Dendritic cell treated with granulocyte-macrophage colony-stimulating factor and Interleukin-4, amounts not matched to agents 40 ng/mL and 50 ng/mL, for 4 days (primary cell): ENCODE measurements at regions not wholly inside any gene's neighbourhood (a gene's known extent, or its start where the extent isn't known, plus 50 kb on each side); places are given as distances from the start of the nearest gene placed in this dataset.
"Not testable (repeated sequence)": the region's sequence is repeated elsewhere in the genome, so short reads cannot be mapped to it uniquely, and the experiment has no call there.

Experiments used
- H3K27ac Mint-ChIP-seq: one replicate; pipeline ENCODE4 v1.8.0; 2022; ENCODE audit warnings: mild to moderate bottlenecking, mixed read lengths
- H3K27me3 Mint-ChIP-seq: one replicate; pipeline ENCODE4 v1.8.0; 2022; ENCODE audit warnings: mild to moderate bottlenecking, mixed read lengths
- H3K36me3 Mint-ChIP-seq: one replicate; pipeline ENCODE4 v1.8.0; 2022; ENCODE audit warnings: low read depth, mixed read lengths
- H3K4me1 Mint-ChIP-seq: one replicate; pipeline ENCODE4 v1.8.0; 2022; ENCODE audit warnings: low read depth, mixed read lengths
- H3K4me3 Mint-ChIP-seq: one replicate; pipeline ENCODE4 v1.8.0; 2022; ENCODE audit warnings: mild to moderate bottlenecking, moderate library complexity, mixed read lengths
- H3K9me3 Mint-ChIP-seq: one replicate; pipeline ENCODE4 v1.8.0; 2022; ENCODE audit warnings: mixed read lengths
- intact Hi-C: fragments of 100-400 bp; cut with micrococcal nuclease; formaldehyde crosslinking; loops from one replicate; pipeline ENCODE4 v1.15.0; 2022

- H3K4me3 Mint-ChIP-seq: no peak overlapping the region
- no peaks in the 10 kb centered on the region for H3K27me3 Mint-ChIP-seq
- peaks cover 12% of the 10 kb centered on the region for H3K4me1 Mint-ChIP-seq
These were observed 302.4 kb upstream of the KLF4 start for GRCh38 chr9:107792006-107792405.

GRCh38 chr9:107789001-107789700 is 299.6 kb upstream of the KLF4 start:
- no peak overlapping the region for H3K4me3 Mint-ChIP-seq
- intact Hi-C loops: no loop called here
- no peaks in the 10 kb centered on the region for H3K36me3 Mint-ChIP-seq
- H3K9me3 Mint-ChIP-seq: no peaks in the 10 kb centered on the region
- H3K4me1 Mint-ChIP-seq: peaks cover 20% of the 10 kb centered on the region
- no peak overlapping the region for H3K27ac Mint-ChIP-seq
- no peaks in the 10 kb centered on the region for H3K27me3 Mint-ChIP-seq

More at GRCh38 chr9:107792006-107792405, 302.4 kb upstream of the KLF4 start:
- Mint-ChIP-seq H3K27ac (no peak overlapping the region), H3K36me3 (no peaks in the 10 kb centered on the region), H3K9me3 (peaks cover 20% of the 10 kb centered on the region)
- intact Hi-C loops: no loop called here

GRCh38 chr9:107786561-107786960 is 297.0 kb upstream of the KLF4 start:
- Mint-ChIP-seq H3K4me3 (no peak overlapping the region), H3K9me3 (no peaks in the 10 kb centered on the region), H3K27me3 (no peaks in the 10 kb centered on the region), H3K27ac (no peak overlapping the region), H3K4me1 (peaks cover 40% of the 10 kb centered on the region), H3K36me3 (no peaks in the 10 kb centered on the region)
- intact Hi-C loops: no loop called here

GRCh38 chr9:107784235-107784958 is 294.8 kb upstream of the KLF4 start:
- intact Hi-C loops: loop anchor here (5.0 kb wide), 1 partner anchor 78 kb away; no protein-coding TSS in a partner anchor
- Mint-ChIP-seq H3K4me3 (no peak overlapping the region), H3K27ac (peak overlapping the region; percentile 96), H3K4me1 (peaks cover 40% of the 10 kb centered on the region), H3K27me3 (no peaks in the 10 kb centered on the region), H3K9me3 (no peaks in the 10 kb centered on the region), H3K36me3 (no peaks in the 10 kb centered on the region)

- H3K9me3 Mint-ChIP-seq: peaks cover 8% of the 10 kb centered on the region
- intact Hi-C loops: loop anchor here (5.0 kb wide), 1 partner anchor 80 kb away; no protein-coding TSS in a partner anchor
- no peaks in the 10 kb centered on the region for H3K27me3 Mint-ChIP-seq
- no peaks in the 10 kb centered on the region for H3K36me3 Mint-ChIP-seq
- peaks cover 42% of the 10 kb centered on the region for H3K4me1 Mint-ChIP-seq
- H3K4me3 Mint-ChIP-seq: no peak overlapping the region
- H3K27ac Mint-ChIP-seq: peak overlapping the region; percentile 96
These were observed 293.2 kb upstream of the KLF4 start for GRCh38 chr9:107782789-107783188.

GRCh38 chr9:107782381-107782780 is 292.8 kb upstream of the KLF4 start:
- H3K27ac Mint-ChIP-seq: peak overlapping the region; percentile 96
- peaks cover 42% of the 10 kb centered on the region for H3K4me1 Mint-ChIP-seq
- H3K4me3 Mint-ChIP-seq: no peak overlapping the region
- H3K27me3 Mint-ChIP-seq: no peaks in the 10 kb centered on the region
- no peaks in the 10 kb centered on the region for H3K36me3 Mint-ChIP-seq
- H3K9me3 Mint-ChIP-seq: peaks cover 8% of the 10 kb centered on the region
- intact Hi-C loops: loop anchor here (5.0 kb wide), 1 partner anchor 80 kb away; no protein-coding TSS in a partner anchor

- Mint-ChIP-seq H3K27ac (no peak overlapping the region), H3K4me3 (no peak overlapping the region), H3K36me3 (no peaks in the 10 kb centered on the region), H3K27me3 (no peaks in the 10 kb centered on the region), H3K4me1 (peaks cover 42% of the 10 kb centered on the region), H3K9me3 (peaks cover 8% of the 10 kb centered on the region)
- intact Hi-C loops: loop anchor here (5.0 kb wide), 1 partner anchor 81 kb away; no protein-coding TSS in a partner anchor
These were observed 291.4 kb upstream of the KLF4 start for GRCh38 chr9:107780960-107781359.

GRCh38 chr9:107779731-107780130 is 290.2 kb upstream of the KLF4 start:
- intact Hi-C loops: loop anchor here (5.0 kb wide), 1 partner anchor 83 kb away; no protein-coding TSS in a partner anchor
- no peaks in the 10 kb centered on the region for H3K36me3 Mint-ChIP-seq
- peaks cover 40% of the 10 kb centered on the region for H3K4me1 Mint-ChIP-seq
- peaks cover 8% of the 10 kb centered on the region for H3K9me3 Mint-ChIP-seq
- peak overlapping the region; percentile 70 for H3K27ac Mint-ChIP-seq
- H3K4me3 Mint-ChIP-seq: no peak overlapping the region
- H3K27me3 Mint-ChIP-seq: no peaks in the 10 kb centered on the region

- intact Hi-C loops: no loop called here
- H3K27ac Mint-ChIP-seq: no peak overlapping the region
- H3K9me3 Mint-ChIP-seq: peaks cover 15% of the 10 kb centered on the region
- no peak overlapping the region for H3K4me3 Mint-ChIP-seq
- peaks cover 38% of the 10 kb centered on the region for H3K4me1 Mint-ChIP-seq
- H3K36me3 Mint-ChIP-seq: peaks cover 5% of the 10 kb centered on the region
- no peaks in the 10 kb centered on the region for H3K27me3 Mint-ChIP-seq
These were observed 289.1 kb upstream of the KLF4 start for GRCh38 chr9:107778661-107779060.

- H3K27me3 Mint-ChIP-seq, H3K4me3 Mint-ChIP-seq, intact Hi-C loops: not testable (repeated sequence)
- H3K4me1 Mint-ChIP-seq: peaks cover 36% of the 10 kb centered on the region
- H3K27ac Mint-ChIP-seq: peak overlapping the region; percentile 80
- peaks cover 36% of the 10 kb centered on the region for H3K9me3 Mint-ChIP-seq
- peaks cover 25% of the 10 kb centered on the region for H3K36me3 Mint-ChIP-seq
These were observed 284.5 kb upstream of the KLF4 start for GRCh38 chr9:107774099-107774498.

- H3K36me3 Mint-ChIP-seq: peaks cover 25% of the 10 kb centered on the region
- H3K9me3 Mint-ChIP-seq: peaks cover 28% of the 10 kb centered on the region
- no peaks in the 10 kb centered on the region for H3K27me3 Mint-ChIP-seq
- intact Hi-C loops: no loop called here
- H3K4me3 Mint-ChIP-seq: no peak overlapping the region
- H3K4me1 Mint-ChIP-seq: peaks cover 40% of the 10 kb centered on the region
- H3K27ac Mint-ChIP-seq: peak overlapping the region; percentile 80
These were observed 283.4 kb upstream of the KLF4 start for GRCh38 chr9:107772988-107773387.

GRCh38 chr9:107770716-107771115 is 281.1 kb upstream of the KLF4 start:
- intact Hi-C loops: no loop called here
- Mint-ChIP-seq H3K27ac (no peak overlapping the region), H3K36me3 (peaks cover 25% of the 10 kb centered on the region), H3K9me3 (peaks cover 28% of the 10 kb centered on the region), H3K4me3 (no peak overlapping the region), H3K27me3 (no peaks in the 10 kb centered on the region), H3K4me1 (peaks cover 51% of the 10 kb centered on the region)

GRCh38 chr9:107768224-107768623 is 278.7 kb upstream of the KLF4 start:
- H3K27ac Mint-ChIP-seq: no peak overlapping the region
- H3K9me3 Mint-ChIP-seq: peaks cover 17% of the 10 kb centered on the region
- H3K27me3 Mint-ChIP-seq: no peaks in the 10 kb centered on the region
- intact Hi-C loops: loop anchor here (10.0 kb wide), 1 partner anchor 77 kb away; no protein-coding TSS in a partner anchor
- H3K36me3 Mint-ChIP-seq: peaks cover 16% of the 10 kb centered on the region
- peaks cover 49% of the 10 kb centered on the region for H3K4me1 Mint-ChIP-seq
- H3K4me3 Mint-ChIP-seq: no peak overlapping the region

- H3K4me1 Mint-ChIP-seq: peaks cover 51% of the 10 kb centered on the region
- no peak overlapping the region for H3K4me3 Mint-ChIP-seq
- H3K27ac Mint-ChIP-seq: no peak overlapping the region
- H3K9me3 Mint-ChIP-seq: peaks cover 12% of the 10 kb centered on the region
- peaks cover 10% of the 10 kb centered on the region for H3K36me3 Mint-ChIP-seq
- intact Hi-C loops: loop anchor here (10.0 kb wide), 1 partner anchor 77 kb away; no protein-coding TSS in a partner anchor
- no peaks in the 10 kb centered on the region for H3K27me3 Mint-ChIP-seq
These were observed 278.1 kb upstream of the KLF4 start for GRCh38 chr9:107767711-107768110.
